IPS-NIHi11 (cell line): ENCODE measurements at regions not wholly inside any gene's neighbourhood (a gene's known extent, or its start where the extent isn't known, plus 50 kb on each side); places are given as distances from the start of the nearest gene placed in this dataset.
A peak's percentile ranks its signal among the peaks of the same experiment; 100 is the strongest.
"Not testable (repeated sequence)": the region's sequence is repeated elsewhere in the genome, so short reads cannot be mapped to it uniquely, and the experiment has no call there.

Experiments
- DNase-seq: peaks from one replicate; pipeline ENCODE4 v3.0.0; 2012; ENCODE audit warnings: mixed read lengths, low spot score

DNA sequence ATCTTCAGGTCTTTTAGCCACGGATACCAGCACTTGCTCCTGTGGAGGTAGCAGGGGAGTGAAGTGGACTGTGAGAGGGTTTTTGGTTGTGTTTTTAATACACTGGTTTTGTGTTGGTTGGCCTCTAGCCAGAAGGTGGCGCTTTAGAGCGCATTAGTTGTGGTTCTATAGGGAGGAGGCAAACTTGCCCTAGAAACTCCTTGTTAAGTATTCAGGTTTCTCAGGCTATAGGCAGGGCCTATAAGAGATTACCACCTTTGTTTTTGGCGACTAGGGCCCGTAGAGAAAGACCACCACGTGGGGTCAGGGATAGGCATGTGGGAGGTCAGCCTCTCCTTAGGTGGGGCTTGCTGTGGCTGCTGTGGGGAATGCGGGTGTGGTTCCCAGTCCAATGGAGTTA lies 221.6 kb upstream of the SPANXN4 start:
- DNase-seq, result peak; percentile 7

DNA sequence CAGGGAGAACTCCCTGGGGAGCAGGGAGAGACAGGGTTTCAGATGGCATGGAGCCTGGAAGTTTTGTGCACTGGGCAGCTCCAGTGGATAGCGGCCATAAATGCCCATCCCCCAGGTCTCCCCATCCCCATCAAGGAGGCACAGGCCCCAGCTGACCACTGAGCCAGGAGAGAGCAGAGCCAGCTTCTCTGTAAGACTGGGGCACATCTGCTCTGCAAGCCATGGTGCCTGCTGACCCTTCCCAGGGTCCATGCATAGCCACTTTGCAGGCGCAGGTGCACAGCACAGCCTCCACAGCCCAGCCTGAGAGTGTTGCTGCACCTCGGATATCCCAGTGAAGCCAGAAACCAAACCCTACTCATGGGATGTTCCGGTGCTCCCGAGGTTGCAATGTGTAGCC lies 206.3 kb upstream of the SPANXN4 start:
- DNase-seq, result no peak

DNA sequence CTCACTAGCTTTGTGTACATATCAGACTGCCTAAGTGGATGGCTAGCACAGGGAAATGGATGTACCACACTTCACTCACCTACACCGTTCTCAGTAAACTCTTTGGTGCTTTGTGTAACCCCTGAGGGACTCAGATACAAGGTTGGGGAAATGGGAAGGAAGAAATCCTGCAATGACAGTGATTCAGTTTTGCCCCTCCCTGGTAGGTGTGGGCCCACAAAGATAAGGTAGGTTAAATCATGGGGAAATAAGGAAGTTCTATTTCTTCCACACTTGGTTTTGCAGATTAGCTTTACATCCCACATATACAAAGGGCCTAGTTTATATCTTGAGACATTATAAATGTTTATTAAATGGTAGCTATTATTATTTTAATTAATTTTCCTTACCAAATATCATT lies 197.6 kb upstream of the SPANXN4 start:
- no peak for DNase-seq

DNA sequence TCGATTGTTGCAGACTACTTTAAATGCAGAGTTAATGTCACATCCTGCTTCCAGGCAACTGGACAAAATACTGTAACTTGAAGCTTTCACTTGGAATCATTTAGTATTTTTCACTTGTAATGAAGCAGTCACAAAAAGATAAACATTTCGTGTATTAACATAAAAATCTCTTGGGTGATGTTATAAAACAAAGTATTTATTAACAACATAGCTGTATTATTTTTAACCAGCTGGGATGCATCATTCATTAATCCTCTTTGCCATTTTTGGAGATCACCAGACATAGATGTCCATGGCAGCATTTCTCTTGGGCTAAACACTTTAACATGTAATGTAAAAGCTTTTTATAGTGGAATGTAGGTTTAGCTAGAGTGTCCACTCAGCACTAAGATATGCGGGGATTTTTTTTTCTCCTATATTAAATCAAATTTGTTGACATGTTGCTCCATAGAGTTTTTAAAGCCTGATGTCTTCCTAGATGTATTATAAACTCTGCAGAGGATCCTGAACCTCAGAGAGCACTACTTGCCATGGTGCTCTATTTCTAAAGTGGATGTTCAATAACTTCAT lies 193.7 kb upstream of the SPANXN4 start:
- DNase-seq, result no peak

DNA sequence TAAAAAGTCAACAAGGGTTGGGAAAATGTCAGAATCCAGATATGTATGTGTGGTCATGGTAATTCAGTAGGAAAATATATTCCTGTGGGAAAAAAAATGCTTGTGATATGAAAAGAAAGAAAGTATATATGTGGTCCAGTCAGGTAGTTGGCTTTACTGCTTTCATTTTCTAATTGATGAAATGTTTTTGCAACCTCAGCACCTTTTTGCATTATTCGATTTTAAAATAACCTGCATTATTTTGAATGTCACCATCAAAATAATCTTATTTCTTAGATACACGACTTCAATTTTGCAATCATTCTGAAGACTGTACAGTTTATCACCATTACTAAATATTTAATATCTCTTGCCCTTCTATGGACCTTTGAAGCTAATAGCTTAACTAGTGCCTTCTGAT lies 170.8 kb upstream of the SPANXN4 start:
- DNase-seq, result no peak

DNA sequence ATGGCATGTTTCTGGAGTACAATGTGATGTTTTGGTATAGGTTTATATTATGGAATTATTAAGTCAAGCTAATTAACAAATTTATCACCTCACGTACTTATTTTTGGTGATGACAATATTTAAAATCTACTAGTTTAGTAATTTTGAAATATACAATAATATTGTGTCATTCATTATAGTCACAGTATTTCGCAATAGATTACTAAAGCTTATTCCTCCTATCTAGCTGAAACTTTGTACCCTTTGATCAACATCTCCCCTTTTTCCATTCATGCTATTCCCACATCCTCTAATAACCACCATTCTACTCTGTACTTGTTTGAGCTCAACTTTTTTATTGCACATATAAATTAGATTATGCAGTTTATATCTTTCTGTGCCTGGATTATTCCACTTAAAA lies 164.8 kb upstream of the SPANXN4 start:
- DNase-seq, result no peak

DNA sequence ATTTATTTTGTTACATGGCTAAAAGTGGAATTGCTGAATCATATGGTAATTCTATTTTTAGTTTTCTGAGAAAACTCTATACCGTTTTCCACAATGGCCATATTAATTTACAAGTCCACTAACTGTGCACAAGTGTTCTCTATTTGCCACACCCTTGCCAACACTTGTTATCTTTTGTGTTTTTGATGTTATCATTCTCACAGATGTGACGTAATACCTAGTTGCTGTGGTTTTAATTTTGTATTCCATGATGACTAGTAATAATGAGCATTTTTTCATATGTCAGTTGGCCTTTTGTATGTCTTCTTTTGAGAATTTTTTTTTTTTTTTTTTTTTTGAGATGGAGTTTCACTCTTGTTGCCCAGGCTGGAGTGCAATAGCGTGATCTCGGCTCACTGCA lies 164.2 kb upstream of the SPANXN4 start:
- no peak for DNase-seq

DNA sequence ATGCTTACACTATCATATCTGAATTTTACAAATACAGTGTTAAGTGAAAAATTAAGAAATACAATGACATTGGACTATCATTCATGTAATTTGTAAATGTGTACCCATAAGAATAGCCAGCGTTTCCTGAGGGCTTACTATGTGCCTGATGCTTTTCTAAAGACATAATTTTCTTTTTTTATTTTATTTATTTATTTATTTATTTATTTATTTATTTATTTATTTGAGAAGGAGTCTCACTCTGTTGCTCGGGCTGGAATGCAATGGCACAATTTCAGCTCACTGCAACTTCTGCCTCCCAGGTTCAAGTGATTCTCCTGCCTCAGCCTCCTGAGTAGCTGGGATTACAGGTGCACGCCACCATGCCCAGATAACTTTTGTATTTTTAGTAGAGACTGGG lies 159.5 kb upstream of the SPANXN4 start:
- DNase-seq, result not testable (repeated sequence)

DNA sequence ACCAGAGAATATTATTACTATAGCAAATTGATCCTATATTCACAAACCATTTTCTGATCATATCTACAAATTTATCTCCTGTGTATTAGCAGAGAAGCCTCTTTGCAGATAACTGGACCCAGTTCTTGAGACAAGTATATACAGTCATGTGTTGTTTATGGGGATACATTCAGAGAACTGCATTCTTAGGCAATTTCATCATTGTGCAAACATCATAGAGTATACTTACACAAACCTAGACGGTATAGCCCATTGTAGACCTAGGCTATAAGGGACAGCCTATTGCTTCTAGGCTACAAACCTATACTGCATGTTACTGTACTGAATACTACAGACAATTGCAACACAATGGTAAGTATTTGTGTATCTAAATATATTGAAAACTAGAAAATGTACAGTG lies 152.5 kb upstream of the SPANXN4 start:
- DNase-seq, result no peak

DNA sequence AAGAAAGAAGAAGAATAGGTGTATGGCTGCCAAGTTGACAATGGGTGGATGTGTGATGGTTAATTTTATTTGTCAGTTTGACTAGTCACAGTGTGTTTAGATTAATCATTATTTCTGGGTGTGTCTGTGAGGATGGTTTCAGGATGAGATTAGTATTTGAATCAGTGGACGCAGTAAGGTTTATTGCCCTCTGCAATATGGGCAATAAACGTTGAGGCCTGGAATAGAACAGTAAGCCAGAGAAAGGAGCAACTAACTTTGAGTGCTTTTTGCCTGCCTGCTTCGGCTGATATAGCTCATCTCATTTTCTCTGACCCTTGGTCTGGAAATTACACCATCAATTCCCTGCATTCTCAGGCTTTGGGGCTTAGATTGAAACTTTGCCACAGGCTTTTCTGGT lies 140.8 kb upstream of the SPANXN4 start:
- no peak for DNase-seq

DNA sequence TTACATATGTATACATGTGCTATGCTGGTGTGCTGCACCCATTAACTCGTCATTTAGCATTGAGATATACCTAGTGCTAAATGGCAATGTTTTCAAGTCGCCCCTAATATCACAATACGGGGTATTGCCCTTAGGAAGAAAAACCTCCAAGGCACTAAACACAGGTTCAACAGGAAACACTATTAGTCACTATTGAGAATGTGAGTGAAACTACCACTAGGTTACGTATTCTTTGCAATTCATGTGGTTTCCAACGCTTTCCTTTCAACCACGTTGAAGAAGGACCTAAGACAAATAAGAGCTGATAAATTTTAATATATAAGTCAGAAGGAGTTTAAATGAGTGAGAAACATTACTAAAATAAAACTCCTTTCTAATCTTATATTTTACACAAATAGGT lies 134.7 kb upstream of the SPANXN4 start:
- no peak for DNase-seq

DNA sequence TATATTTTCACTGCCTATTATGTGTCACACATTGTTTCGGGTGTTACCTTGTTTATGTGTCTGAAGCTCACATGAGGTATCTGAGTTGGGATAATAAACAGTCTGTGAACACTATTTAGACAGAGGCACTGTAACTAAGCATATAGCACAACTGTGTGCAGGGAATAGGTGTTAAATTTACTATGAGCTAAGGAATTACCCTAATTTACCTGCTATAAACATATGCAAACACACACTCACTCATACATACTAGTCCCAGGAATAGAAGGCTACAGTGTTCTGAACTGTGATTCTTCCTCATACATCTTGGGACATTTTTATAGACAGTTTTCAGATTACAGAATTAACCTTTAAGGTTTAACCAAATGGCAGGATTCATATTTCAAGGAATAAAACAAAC lies 127.6 kb upstream of the SPANXN4 start:
- DNase-seq, result no peak

DNA sequence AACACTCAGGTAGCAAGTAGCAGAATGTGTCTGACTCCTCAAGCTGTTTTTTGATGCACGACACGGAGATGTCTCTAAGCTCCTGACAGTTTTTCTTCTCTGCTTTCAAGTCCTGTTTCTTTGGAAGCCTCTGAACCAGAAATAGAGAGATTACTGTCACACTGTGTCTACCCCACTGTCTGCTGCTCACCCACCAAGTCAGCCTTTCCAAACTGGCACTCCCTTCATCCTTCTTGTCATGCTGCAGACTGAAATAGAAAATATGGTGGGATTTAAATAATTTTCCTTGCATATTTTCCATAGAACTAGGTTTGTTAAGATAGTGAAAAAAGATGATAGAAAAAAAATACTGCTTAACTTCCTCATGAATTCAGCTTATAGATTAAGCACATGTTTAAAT lies 102.5 kb upstream of the SPANXN4 start:
- DNase-seq, result no peak

DNA sequence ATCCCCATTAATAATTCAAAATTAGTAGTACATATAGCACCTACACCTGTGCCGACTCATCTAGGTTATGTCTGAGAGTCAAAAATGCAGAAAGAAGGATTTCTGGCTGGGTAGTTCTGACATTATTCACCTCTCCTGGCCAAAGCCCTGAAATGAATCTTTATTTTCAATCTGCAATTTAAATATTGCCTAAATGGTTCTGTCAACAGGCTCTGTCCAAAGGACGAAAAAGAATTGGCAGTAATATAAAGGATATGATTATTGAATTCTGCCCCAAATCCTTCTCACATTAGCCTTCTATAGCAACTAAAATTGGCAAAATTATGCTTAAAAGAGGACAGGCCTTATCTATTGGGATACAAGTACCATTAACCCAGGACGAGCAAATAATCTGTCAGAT lies 86.9 kb upstream of the SPANXN4 start:
- no peak for DNase-seq

DNA sequence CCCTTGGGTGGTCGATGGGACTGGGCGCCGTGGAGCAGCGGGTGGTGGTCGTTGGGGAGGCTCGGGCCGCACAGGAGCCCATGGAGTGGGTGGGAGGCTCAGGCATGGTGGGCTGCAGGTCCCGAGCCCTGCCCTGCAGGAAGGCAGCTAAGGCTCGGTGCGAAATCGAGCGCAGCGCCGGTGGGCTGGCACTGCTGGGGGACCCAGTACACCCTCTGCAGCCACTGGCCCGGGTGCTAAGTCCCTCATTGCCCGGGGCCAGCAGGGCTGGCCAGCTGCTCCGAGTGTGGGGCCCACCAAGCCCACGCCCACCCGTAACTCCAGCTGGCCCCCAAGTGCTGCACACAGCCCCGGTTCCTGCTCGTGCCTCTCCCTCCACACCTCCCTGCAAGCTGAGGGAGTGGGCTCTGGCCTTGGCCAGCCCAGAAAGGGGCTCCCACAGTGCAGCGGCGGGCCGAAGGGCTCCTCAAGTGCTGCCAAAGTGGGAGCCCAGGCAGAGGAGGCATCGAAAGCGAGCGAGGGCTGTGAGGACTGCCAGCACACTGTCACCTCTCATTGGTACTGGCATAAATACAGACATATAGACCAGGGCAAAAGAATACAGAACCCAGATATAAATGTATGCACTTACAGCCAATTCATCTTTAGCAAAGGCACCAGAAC lies 53.5 kb upstream of the SPANXN4 start:
- DNase-seq, result not testable (repeated sequence)
